ENCODE measurements at regions not wholly inside any gene's neighbourhood (a gene's known extent, or its start where the extent isn't known, plus 50 kb on each side); places are given as distances from the start of the nearest gene placed in this dataset.
"Not testable (repeated sequence)": the region's sequence is repeated elsewhere in the genome, so short reads cannot be mapped to it uniquely, and the experiment has no call there.

DNA sequence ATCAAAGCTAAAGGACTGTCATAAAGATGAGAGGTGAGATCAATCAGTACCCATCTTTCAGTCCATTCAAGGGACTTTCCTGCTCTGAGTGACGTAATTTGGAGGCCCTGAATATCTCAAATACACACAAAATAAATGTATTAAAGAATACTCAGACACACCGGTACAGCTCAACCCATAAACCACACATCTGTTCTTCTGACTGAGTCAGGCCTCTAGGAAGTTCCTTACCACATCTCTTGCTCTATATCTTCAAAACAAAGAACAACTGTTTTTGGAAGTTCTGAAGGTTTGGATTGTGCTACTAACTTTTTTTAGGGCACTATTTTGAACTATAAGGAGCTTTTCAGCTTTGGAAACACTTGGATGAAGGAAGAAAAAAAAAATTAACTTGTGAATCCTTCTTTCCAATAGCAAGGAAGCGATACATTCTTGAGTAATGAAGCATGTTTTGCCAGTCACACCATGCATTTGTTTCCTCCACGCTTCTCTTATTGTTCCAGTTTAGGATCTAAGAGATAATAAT lies 866.5 kb upstream of the VRK2 start:
- no peak for DNase-seq (ENCODE audit: low read depth)

DNA sequence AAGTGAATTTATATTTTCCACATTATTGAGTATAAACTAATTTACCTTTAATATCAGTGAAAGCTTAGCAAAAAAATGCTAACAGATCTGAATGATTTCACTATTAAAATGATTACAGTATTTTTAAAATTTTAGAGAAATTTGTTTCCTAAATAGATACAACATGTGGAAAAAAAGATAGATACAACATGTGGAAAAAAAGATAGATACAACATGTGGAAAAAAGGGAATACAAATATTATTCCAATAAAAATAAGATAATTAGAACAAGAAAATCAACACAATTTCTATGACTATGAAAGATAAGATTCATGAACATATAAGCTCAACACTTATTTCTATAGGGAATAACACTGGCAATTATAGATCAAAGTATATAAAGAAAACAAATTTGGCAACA lies 865.9 kb upstream of the VRK2 start:
- DNase-seq (ENCODE audit: low read depth) = no peak

DNA sequence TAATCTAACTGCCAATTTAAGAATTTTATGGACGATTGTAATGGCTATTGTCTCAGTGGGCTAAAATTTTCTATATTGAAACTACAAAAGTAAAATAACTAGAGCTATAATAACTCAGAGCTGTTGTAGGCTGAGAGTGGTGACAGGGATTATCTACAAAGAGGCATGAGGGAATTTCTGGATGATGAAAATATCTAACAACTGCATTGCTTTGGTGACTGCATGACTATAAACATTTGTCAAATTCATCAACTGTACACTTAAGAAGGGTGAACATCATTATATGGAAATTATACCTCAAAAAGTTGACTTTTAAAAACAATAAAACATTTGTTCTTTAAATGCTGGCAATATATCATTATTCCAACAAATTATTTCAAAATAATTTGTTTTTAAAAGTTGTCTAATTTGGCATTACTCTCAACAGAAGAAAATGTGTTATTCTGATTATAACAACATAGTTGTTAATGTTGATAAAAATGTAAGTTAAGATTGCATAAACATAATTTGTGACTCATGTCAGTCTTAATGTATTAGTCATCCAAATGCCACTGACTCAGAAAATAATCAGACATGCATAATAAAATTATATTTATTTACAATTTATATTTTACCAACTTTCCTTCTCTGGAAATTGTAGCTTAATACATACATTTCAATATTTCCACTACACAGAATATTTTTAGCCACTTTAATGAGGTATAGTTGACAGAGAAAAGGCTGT lies 865.1 kb upstream of the VRK2 start:
- DNase-seq (ENCODE audit: low read depth) = no peak

DNA sequence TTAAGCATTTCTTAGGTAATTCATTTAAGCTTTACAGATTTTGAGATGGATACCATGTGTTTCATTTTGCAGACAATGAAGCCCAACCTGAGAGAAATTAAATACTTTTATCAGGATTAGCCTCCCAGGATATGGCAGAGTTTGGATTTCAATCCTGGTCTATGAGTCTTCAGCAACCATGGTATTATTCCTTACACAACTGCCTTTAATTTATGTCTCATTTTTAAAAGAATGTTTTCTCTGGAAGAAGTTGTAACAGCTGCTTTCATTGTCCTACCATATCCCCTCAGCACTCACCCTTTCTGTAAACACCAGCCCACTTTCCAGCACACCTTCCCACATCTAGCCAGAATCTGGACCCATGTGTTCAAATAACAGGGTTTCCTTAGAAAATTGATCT lies 863.7 kb upstream of the VRK2 start:
- no peak for DNase-seq (ENCODE audit: low read depth)

DNA sequence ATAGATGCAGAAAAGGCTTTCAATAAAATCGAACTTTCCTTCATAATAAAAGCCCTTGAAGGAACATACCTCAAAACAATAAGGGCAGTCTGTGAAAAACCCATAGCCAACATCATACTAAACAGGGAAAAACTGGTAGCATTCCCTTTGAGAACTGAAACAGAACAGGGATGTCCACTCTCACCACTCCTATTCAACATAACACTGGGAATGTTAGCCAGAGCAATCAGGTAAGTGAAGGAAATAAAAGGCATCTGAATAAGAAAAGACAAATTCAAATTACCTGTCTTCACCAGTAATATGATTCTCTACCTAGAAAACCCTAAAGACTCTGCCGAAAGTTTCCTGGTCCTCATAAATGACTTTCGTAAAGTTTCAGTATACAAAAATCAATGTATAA lies 861.0 kb upstream of the VRK2 start:
- no peak for DNase-seq (ENCODE audit: low read depth)

DNA sequence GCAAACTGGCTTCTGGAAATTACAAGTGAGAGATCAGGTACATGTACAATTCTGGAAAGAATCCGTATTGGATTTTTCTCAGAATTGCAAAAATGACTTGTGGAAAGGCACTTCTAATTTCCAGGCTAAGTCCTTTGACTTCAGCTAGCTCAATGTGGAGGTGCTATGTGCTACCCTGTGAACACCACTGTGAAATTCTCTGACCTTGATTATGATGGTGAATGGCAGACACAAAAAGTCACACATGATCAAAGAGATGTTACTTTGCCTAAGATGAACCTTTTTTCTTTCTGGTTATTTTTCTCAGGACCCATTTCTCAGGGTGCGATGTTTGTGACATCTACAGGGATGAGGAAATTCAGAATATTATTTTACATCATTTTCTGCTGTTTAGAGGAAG lies 856.6 kb upstream of the VRK2 start:
- no peak for DNase-seq (ENCODE audit: low read depth)

DNA sequence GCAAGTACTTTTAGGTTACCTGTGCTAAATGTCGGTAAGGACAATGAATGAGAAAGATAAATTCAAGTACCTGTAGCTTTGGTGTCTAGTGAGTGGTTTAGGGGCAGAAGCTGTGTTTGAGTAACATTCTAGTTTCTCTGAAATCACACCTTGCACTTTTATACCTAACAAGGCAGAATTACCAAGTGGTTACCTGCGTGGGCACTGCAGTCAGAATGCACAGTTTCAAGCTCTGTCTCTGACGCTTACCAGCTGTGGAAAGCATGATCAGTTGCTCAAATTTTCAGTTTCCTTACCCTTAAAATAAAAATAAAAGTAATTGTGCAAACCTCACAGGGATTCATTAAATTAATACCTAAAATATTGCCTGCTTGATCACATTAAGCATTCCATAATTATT lies 846.9 kb upstream of the VRK2 start:
- no peak for DNase-seq (ENCODE audit: low read depth)

DNA sequence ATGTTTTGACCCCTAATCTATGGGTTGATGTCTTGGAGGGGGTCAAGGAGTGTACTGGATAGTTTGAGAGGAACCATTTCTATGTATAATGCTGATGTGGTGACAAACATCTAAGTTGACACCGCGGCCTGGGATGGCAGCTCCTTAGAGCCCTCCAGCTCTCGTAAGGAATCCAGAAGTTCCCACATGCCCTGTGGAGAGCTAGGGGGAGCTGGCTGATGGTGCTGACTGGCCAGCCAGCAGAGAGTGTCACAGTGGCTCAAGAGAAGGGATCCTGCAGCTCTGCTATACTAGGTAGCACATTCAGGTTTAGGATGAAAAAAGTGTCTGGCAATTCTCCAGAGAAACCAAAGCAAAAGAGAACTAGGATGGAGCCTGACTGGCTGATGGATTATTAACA lies 842.2 kb upstream of the VRK2 start:
- DNase-seq (ENCODE audit: low read depth) = no peak

DNA sequence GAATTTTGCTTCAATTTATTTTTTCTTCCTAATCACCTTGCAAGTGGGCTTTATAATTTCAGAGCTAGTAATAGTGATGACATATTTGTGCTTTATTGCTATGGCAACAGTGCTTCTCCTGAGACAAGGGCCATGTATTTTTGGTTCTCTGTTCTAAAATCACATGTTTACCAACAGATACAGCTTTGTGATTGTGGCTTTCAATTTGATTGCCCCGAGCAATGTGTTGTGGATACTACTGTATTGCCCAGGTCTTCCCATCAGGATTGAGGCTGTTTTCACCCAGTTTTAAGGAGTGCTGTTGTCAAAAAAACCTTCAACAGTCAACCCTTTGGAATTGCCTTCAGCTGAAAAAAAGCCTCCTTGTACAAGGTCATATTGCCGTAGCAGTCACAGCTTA lies 841.4 kb upstream of the VRK2 start:
- DNase-seq (ENCODE audit: low read depth) = no peak

DNA sequence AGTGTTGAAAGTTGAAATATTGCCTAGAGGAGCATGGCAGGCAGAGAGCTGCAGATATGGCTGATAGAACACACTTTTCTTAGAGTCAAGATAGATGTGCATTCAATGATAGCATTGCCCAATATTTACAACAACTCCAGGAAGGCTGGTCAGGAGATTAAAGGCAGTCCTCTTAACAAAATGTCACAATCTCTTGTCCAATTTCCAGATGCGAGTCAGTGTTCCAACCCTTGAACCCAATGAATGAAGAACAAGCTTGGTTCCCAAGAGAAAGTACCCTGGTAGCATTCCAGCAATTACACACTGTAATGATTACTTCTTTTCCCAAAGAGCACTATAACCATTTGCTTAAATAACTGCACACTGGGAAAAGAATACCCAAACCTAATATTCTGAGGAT lies 839.4 kb upstream of the VRK2 start:
- DNase-seq (ENCODE audit: low read depth) = no peak

DNA sequence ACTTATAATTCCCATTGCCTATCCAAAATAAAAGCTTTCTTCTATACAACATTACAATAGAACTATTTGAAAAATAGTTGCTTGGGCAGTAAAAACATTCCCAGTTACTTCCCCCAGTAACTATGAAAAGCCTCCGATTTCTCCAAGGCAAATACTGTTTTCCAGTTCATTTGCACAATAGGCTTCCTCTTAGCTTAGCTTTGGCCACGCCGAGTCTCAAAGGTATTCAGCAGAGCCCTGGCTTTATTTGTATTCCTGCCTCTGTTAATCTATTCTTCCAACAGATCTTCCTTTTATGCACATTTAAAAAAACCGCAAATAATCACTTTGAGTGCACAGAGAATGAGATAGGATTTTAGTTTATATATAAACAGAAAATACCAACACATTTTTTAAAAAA lies 836.8 kb upstream of the VRK2 start:
- DNase-seq (ENCODE audit: low read depth) = no peak

DNA sequence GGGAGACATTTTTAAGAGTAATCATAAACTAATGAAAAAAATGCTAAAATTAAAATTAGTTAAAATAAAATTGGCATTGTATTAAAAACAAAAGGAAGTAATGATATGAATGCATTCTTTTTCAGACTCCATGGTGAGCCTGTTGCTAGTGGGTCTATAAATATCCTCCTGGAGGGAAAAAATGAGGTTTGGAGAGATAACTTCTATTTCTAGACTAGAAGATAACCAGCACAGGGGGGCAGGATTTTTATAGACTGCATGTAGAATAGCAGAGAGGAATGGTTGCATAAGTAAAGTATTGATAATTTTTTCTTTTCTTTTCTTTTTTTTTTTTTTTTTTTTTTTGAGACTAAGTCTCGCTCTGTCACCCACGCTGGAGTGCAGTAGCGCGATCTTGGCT lies 835.8 kb upstream of the VRK2 start:
- no peak for DNase-seq (ENCODE audit: low read depth)

DNA sequence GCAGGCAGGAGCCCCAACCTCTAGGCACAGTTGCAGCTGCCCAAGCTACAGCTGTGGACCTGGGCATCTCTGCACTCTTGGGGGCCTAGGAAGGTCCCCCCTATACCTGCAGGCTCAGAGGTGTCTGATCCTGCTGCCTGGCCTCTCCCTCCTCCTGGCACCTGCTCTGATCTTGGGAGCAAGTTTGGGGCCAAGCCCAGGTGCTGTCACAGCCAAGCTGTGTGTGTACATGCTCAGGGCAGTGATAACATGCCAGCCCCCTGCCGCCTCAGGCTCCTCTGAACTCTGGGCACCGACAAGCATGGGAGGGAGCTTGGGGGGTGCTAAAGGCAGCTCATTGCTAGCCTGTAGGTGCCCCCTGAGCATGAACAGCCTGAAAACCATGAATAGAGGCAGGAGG lies 829.6 kb upstream of the VRK2 start:
- DNase-seq (ENCODE audit: low read depth) = no peak

DNA sequence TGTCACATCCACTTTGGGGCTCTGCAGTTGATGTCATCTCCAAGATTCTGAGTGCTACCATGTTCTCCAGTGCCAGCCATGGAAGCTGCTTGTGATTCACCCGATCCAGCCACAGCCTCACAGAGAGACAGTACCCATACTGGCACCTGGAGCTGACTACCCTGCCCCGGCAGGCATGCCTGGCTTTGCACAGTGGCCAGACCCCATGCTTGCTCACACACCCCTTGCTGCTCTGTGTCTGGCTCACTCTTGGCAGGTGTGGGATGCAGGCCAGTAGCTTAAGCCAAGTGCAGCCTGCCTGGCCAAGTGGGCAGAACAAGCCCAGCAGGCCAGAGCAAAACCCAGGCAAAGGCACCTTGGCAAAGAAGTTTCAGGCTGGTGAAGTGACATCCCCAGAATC lies 828.4 kb upstream of the VRK2 start:
- DNase-seq (ENCODE audit: low read depth) = no peak

DNA sequence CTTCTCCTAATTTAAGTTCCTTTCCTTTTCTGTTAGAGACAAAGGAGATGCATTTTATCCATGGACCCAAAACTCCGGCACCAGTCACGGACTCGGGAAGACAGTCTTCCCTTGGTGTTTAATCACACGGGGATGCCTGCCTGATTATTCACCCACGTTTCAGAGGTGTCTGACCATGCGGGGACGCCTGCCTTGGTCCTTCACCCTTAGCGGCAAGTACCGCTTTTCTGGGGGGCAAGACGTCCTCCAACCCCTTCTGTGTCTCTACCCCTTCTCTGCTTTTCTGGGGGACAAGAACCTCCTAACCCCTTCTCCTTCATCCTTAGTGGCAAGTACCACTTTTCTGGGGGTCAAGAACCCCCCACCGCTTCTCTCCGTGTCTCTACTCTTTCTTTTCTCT lies 816.9 kb upstream of the VRK2 start:
- DNase-seq (ENCODE audit: low read depth) = not testable (repeated sequence)

DNA sequence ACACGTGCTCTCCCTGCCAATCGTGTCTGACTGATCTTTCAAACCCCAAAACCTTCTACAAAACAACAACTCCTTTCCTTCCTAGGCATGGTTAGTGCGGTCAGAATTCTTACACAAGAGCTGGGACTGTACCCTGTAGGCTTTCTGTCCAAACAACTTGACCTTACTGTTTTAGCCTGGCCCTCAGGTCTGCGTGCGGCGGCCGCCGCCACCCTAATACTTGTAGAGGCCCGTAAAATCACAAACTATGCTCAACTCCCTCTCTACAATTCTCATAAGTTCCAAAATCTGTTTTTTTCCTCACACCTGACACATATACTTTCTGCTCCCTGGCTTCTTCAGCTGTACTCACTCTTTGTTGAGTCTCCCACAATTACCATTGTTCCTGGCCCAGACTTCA lies 814.3 kb upstream of the VRK2 start:
- not testable (repeated sequence) for DNase-seq (ENCODE audit: low read depth)

DNA sequence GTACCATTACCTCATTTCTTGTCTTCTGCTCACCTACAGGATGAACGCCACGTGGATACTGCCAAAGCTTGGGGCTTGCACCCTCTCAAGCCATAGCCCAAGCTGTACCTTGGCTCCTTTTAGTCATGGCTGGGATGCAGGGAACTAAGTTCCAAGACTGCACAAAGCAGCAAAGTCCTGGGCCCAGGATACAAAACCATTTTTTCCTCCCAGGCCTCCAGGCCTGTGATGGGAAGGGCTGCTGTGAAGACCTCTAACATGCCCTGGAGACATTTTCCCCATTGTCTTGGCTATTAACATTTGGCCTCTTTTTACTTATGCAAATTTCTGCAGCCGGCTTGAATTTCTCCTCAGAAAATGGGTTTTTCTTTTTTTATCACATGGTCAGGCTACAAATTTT lies 795.1 kb upstream of the VRK2 start:
- not testable (repeated sequence) for DNase-seq (ENCODE audit: low read depth)

DNA sequence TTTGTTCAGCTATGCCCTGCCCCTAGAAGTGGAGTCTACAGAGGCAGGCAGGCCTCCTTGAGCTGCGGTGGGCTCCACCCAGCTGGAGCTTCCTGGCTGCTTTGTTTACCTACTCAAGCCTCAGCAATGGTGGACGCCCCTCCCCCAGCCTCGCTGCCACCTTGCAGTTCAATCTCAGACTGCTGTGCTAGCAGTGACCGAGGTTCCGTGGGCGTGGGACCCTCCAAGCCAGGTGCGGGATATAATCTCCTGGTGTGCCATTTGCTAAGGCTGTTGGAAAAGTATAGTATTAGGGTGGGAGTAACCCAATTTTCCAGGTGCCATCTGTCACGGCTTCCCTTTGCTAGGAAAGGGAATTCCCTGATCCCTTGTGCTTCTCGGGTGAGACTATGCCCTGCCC lies 770.2 kb upstream of the VRK2 start:
- DNase-seq (ENCODE audit: low read depth) = not testable (repeated sequence)

DNA sequence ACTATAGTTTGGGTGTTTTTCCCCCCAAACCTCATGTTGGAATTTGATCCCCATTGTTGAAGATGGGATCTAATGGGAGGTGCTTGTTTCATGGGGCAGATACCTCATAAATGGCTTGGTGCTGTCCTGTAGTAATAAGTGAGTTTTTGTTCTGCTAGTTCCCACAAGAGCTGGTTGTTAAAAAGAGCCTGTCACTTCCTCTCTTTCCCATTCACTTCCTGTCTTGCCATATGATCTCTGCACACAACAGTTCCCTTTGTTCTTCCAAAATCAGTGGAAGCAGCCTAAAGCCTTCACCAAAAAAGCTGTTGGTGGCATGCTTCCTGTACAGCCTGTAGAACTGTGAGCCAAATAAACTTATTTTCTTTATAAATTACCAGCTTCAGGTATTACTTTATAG lies 768.2 kb upstream of the VRK2 start:
- DNase-seq (ENCODE audit: low read depth) = no peak

DNA sequence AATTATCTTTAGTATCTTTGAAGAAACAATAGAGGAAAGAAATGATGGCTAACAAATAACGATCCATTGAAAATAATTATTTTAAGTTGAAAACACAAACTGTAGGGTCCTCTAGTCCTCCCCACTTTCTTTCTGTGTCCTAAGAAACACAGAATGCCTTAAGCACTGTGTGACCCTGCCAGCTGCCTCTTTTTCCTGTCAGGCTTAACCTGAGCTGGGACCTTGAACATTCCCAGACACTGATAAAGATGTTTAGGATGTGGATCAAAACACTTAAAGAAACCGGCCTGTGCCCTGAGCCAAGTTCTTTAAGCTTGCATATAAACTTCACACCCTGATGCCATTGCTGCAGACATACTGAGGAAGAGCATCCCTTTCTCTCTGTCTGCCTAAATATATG lies 755.4 kb upstream of the VRK2 start:
- DNase-seq (ENCODE audit: low read depth) = no peak

DNA sequence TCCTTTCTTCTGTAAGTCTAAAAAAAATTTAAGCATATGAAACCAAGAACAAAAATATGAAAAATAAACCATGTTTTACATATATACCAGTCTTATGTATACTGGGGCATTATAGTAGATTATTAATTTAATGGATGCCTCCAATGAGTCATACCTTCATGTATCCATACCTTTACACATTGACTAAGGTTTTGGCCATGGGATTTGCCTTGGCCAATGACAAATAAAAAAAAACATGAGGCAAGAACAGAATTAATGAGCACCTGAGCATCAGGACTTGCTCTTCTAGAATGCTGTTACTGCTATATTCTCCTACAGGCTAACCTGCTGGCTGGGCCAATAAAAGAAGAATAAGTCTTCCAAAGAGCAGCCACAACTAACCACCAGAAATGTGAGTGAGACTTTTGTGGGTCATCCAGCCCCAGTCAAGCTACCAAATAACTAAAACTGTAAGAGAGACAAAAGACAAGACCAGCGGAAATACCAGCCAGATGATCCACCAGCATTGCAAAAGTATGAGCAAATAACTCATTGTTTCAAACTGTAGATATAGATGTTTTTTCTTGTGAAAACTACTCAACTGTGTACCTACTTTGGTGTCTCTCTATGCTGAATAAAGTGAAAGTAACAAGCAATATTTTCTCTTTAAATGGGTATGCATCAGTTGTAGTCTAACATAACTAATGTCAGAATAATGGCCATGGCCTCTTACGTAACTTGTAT lies 749.6 kb upstream of the VRK2 start:
- DNase-seq (ENCODE audit: low read depth) = no peak

DNA sequence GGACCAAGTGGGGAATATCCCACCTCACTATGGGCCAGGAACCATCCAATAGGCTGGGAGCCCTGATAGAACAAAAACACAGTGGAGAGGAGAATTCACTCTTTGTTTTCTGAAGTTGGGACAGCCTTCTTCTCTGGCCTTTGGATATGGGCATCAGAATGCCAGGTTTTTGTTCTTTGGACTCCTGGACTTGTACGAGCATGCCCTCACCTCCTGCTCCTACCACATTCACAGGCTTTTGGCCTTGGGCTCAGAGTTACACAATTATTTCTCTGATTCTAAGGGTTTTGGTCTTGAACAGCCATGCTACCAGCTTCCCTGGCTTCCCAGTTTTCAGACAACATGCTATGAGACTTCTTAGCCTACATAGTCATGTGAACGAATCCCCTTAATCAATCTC lies 732.9 kb upstream of the VRK2 start:
- DNase-seq (ENCODE audit: low read depth) = no peak

DNA sequence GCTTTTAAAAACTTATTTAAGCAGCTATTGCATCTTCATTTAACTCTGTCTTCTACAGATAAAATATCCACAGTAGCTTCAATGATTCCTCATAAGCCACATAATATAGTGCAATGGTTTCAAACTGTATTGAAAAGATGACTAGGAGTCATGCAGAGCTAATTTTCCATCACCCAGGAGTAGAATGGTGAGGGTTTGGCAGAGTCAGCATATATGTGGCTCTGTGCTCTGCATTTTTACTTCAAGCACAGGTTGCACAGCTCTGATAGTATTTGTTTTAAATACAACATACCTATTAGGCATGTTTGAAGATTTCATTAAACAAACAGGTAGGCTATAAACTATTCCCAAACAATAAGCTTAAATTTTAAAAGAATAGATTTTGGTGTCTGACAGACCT lies 731.9 kb upstream of the VRK2 start:
- DNase-seq (ENCODE audit: low read depth) = no peak

DNA sequence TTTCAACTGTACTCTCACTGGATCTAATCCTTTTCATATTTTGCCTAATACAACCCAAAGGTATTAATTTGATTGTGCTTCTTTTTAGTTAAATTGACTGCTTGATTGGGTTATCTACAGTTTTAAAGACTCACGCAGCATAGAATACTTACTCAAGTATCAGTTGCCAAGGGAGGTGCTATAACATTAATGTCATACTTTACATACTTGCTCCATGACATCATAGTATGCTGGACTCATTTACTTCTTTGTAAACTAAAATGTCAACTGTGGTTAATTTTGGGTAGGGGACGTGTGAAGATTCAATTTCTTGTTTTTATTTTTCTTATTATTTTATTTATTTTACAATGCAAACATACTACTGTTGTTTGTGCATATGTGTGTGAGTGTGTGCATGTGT lies 716.2 kb upstream of the VRK2 start:
- no peak for DNase-seq (ENCODE audit: low read depth)

Measured in stimulated activated CD8-positive, alpha-beta memory T cell treated with anti-CD3 and anti-CD28 coated beads, Interleukin-15, amount 100 ng/mL, for 1 hour (primary cell).